HepG2 (cell line): ENCODE measurements at regions not wholly inside any gene's neighbourhood (a gene's known extent, or its start where the extent isn't known, plus 50 kb on each side); places are given as distances from the start of the nearest gene placed in this dataset.

Experiments used
- BRD4 ChIP-seq: sonication (generic); formaldehyde crosslinking; IDR thresholded peaks from 2 replicates; pipeline ENCODE4 v1.4.0; 2020; ENCODE audit warnings: missing genetic modification reagents
- E2F5 ChIP-seq: sonication (generic); formaldehyde crosslinking; conservative IDR thresholded peaks from 2 replicates; pipeline ENCODE4 v1.4.0; 2020; ENCODE audit warnings: missing genetic modification reagents
- GATA4 ChIP-seq: sonication (generic); IDR thresholded peaks from 2 replicates; pipeline ENCODE4 v1.6.1; 2016; ENCODE audit warnings: antibody characterized with exemption, low read depth, borderline replicate concordance
- HNRNPLL ChIP-seq: fragments of 200-400 bp; formaldehyde crosslinking; IDR thresholded peaks from 2 replicates; pipeline ENCODE4 v1.6.1; 2017; ENCODE audit warnings: mild to moderate bottlenecking, low read depth, low read length; ENCODE audit not compliant: poor library complexity, severe bottlenecking
- MEF2D ChIP-seq: sonication (generic); formaldehyde crosslinking; IDR thresholded peaks from 2 replicates; pipeline ENCODE4 v1.5.1; 2020; ENCODE audit warnings: mild to moderate bottlenecking, missing genetic modification reagents
- NAIF1 ChIP-seq: sonication (generic); formaldehyde crosslinking; IDR thresholded peaks from 2 replicates; pipeline ENCODE4 v1.5.0; 2020; ENCODE audit warnings: mild to moderate bottlenecking, missing genetic modification reagents, borderline replicate concordance
- NFIC ChIP-seq: IDR thresholded peaks from 2 replicates; pipeline ENCODE4 v1.6.1; 2012; ENCODE audit warnings: mild to moderate bottlenecking, low read length, inconsistent platforms
- NFRKB ChIP-seq: fragments of 450-650 bp; IDR thresholded peaks from 2 replicates; pipeline ENCODE4 v1.6.1; 2017
- NR2F2 ChIP-seq: IDR thresholded peaks from 2 replicates; pipeline ENCODE4 v1.6.1; 2012; ENCODE audit warnings: low read depth, inconsistent platforms, borderline replicate concordance
- ZBED4 ChIP-seq: sonication (generic); formaldehyde crosslinking; IDR thresholded peaks from 2 replicates; pipeline ENCODE4 v1.4.0; 2020; ENCODE audit warnings: missing genetic modification reagents, borderline replicate concordance
- ZFP82 ChIP-seq: sonication (generic); formaldehyde crosslinking; IDR thresholded peaks from 2 replicates; pipeline ENCODE4 v1.5.1; 2020; ENCODE audit warnings: mild to moderate bottlenecking, missing genetic modification reagents, borderline replicate concordance
- ZNF17 ChIP-seq: sonication (generic); formaldehyde crosslinking; IDR thresholded peaks from 2 replicates; pipeline ENCODE4 v1.5.0; 2020; ENCODE audit warnings: mild to moderate bottlenecking, missing genetic modification reagents
- ZNF18 ChIP-seq: sonication (generic); formaldehyde crosslinking; IDR thresholded peaks from 2 replicates; pipeline ENCODE4 v1.8.0; 2022; ENCODE audit warnings: mild to moderate bottlenecking, missing genetic modification reagents; ENCODE audit not compliant: insufficient replicate concordance
- ZNF512B ChIP-seq: sonication (generic); formaldehyde crosslinking; IDR thresholded peaks from 2 replicates; pipeline ENCODE4 v1.5.1; 2020; ENCODE audit warnings: missing genetic modification reagents, mild to moderate bottlenecking, borderline replicate concordance
- ZNF740 ChIP-seq: sonication (generic); formaldehyde crosslinking; IDR thresholded peaks from 2 replicates; pipeline ENCODE4 v1.4.0; 2020; ENCODE audit warnings: missing genetic modification reagents
- ZNF800 ChIP-seq: sonication (generic); formaldehyde crosslinking; IDR thresholded peaks from 2 replicates; pipeline ENCODE4 v1.4.0; 2020; ENCODE audit warnings: missing genetic modification reagents
- ZSCAN12 ChIP-seq: sonication (generic); formaldehyde crosslinking; IDR thresholded peaks from 2 replicates; pipeline ENCODE4 v1.9.0; 2021; ENCODE audit warnings: mild to moderate bottlenecking, missing genetic modification reagents

GRCh38 chr7:434891-435629, 84.6 kb downstream of the PDGFA start (continued):
- TF ChIP-seq ZFP82 (CRISPR knock-in tag) (no peak), ZNF740 (no peak), ZNF512B (no peak), NAIF1 (CRISPR knock-in tag) (no peak), NFRKB (no peak), ZBED4 (CRISPR knock-in tag) (peak; percentile 20; the same call in 1 of the 2 replicates), E2F5 (CRISPR knock-in tag) (no peak), ZSCAN12 (CRISPR knock-in tag) (no peak), ZNF17 (no peak), NR2F2 (no peak), ZNF800 (peak; percentile 69), BRD4 (CRISPR knock-in tag) (no peak), MEF2D (CRISPR knock-in tag) (no peak; the same call in 1 of the 2 replicates), ZNF18 (peak; percentile 11), GATA4 (no peak), NFIC (no peak), HNRNPLL (no peak)
